NCI-H1417 (cell line): ENCODE measurements at regions not wholly inside any gene's neighbourhood (a gene's known extent, or its start where the extent isn't known, plus 50 kb on each side); places are given as distances from the start of the nearest gene placed in this dataset.

ENCODE experiments used
- DNase-seq, 3 experiments: peaks; one replicate each; lab custom pipeline; 2025; lab: John Stamatoyannopoulos, UW

GRCh38 chr10:4775808-4776207, 50.2 kb upstream of the AKR1E2 start:
- no peak for DNase-seq

GRCh38 chr10:4772202-4772570, 53.8 kb upstream of the AKR1E2 start:
- DNase-seq, result no peak

DNA sequence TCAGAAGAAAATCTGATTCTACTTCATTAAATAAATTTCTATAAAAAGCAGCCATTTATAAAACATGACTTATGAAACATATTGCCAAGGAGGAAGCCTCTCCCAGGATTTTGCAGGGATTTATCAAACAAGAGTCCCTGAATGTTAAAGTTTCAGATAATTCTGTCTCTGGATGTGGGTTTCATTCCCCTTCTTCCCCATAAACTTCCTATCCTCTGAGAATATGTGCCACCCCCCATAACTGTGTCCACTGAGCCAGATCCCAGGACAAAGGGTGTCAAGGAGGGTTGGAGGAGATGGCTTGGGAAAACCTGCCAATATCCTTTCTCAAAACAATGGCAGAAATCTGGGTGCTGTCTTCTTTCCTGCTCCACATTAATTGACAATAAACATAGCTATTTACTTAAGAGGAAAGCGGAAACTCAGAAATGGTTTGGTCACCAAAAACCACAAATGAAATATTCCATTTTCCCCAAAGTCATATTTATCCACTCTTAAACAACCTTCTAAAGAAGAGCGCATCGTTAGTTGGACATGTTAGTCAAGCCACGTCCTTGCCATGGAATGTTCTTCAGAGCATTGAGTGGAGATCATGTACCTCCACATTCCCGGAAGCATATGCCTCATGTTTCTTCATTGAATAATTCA, 54.3 kb upstream of the AKR1E2 start:
- no peak for DNase-seq

DNA sequence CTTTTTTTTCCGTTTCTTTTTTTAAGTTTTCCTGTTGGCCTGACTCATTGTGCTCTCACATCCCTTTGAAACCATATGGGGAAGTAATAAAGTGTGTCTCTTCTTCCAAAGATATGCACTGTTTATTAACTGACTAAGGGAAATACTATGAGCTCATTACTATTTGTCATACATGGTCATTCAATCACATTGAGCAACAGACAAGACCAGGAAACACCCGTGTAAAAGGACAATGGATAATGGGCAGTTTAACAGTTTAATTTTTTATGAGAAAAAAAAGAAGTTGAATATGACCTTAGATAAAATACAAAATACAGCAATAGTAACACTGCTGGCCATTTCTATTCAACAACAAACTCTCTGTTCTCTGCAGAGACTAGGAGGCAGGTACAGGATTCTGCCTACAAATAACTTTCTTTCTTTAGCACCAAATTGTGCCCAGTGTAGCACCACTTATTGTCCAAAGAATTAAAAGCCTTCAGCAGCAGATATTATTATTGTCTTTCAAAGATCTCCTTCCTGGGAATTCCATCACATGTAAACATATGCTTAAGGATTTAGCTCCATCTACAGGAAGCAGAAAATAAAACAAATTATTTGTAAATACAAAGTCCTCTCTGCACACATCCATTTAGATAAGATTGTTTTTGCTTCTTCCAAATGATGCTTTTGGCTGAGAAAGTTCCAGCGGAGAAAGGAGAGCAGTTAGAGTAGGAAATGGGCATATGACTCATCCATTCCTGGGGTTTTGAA, 55.0 kb upstream of the AKR1E2 start:
- DNase-seq, result peak in 1 of 3 experiments; percentile 30

DNA sequence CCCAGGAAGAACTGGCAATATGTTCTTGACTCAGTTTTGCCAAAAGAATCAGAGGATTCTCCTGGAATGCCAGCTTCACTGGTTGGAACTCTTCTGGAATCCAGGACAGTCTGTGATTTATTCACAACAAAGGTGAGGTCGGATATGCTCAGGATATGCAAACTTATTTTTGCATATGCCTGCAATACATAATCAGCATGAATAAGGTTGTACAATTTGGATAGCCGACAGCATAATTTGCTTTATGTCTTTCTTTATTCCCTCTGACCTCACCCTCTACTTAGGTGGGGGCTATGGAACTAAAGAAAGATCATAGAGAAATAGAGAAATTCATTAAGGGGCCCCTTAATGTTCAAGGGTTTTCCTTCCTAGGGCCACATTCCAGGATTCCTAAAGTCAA, 57.6 kb upstream of the AKR1E2 start:
- no peak for DNase-seq

- DNase-seq, result peak in 2 of 3 experiments; percentile 17 to 45
Observed at GRCh38 chr10:4767033-4767814, 58.8 kb upstream of the AKR1E2 start.

GRCh38 chr10:4766454-4766853, 59.6 kb upstream of the AKR1E2 start:
- peak in 1 of 3 experiments; percentile 15 for DNase-seq

GRCh38 chr10:4765428-4765827, 60.6 kb upstream of the AKR1E2 start:
- DNase-seq, result peak in 1 of 3 experiments; percentile 1

DNA sequence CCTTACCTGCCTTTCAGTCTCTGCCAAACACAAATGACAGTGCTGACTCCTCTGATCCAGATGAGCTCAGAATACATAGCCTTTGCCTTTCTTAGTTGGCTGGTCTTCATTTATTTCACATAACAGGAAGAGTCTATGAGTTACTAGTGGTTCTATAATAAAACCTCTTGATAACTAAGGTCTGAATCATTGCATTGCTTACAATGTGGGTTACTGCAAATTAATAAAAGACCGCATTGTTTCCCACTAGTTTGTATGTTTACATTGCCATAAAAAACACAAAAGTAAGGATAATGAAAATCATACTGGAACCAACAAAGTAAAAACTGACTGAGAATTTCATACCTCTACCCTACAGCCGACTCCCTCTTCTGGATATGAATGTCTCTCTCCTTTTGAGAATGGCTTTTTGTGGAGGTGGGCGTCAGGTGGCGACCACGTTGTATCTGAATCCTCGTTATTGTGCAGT, 62.0 kb upstream of the AKR1E2 start:
- DNase-seq, result no peak

GRCh38 chr10:4763513-4763912, 62.5 kb upstream of the AKR1E2 start:
- no peak for DNase-seq

GRCh38 chr10:4758256-4758655, 67.8 kb upstream of the AKR1E2 start:
- no peak for DNase-seq

DNA sequence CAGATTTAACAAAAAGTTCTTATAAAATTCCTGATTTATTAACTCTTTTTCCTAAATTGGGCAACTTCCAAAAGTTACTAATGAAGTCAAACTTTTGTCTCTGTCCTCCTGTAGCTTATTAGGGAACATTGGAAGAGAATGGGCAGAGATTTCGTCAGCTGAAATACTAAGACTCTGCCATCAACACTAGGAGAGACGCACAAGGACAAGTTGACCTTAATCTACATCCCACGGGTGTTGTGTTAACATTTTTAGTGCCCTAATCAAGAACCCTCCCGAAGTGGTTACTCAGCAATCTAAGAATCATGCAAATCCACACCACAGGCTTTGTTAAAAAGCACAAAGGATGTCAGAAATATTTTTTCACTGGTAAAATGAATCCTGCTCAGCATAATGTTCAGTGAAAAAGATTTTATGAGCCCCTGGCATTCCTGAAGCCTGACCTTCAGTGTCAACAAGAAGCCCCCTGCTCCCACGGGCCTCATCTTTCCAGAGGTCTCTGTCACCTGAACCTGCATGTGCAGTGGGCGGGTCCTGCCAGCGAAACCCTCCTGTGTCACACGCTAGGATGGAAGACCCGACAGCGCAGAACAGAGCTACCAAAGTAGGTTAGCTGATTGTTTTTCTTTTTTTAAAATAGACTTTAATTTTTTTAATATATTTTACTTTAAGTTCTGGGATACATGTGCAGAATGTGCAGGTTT, 70.6 kb upstream of the AKR1E2 start:
- no peak for DNase-seq

- no peak for DNase-seq
Observed at GRCh38 chr10:4754143-4754542, 71.9 kb upstream of the AKR1E2 start.

DNA sequence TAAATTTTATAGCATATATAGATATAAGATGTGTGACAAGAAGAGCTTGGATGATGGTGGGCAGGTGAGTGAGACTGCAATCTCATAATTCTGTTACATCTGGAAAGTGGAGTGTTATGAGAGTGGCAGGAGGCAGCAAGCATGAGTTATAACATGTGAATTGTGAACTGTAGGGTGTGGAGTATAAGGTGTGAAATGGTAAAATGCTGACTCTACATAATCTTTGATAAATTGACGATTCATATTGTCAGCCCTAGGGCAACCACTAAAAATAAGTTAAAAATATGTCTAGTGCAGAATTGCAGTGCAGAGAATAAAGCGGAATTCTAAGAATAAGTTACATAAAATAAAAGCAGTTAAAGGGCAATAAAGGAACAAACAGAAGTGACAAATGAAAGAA, 74.8 kb upstream of the AKR1E2 start:
- DNase-seq, result no peak

- DNase-seq, result no peak
Observed at GRCh38 chr10:4749271-4749574, 76.8 kb upstream of the AKR1E2 start.

- DNase-seq, result no peak
Observed at GRCh38 chr10:4748491-4749270, 77.3 kb upstream of the AKR1E2 start.

DNA sequence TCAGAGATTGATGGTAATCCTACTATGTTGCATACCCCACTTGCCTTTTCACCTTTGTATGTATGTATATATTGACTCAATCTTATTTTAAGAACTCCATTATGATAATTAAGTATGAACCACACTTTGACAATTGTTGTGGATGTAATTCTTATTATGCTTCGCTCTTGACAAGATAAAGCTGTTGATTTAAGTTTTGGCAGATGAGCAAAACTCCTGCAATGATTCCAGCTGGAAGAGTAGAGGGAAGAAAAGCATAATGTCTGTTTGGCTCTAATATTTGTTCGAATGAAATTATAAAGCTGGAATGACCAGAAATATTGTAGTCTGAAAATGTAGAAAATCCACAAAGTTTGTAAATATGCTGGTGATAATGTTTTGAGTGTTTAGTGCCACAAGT, 83.8 kb upstream of the AKR1E2 start:
- DNase-seq, result no peak

- DNase-seq, result no peak
Observed at GRCh38 chr10:4740471-4740870, 85.5 kb upstream of the AKR1E2 start.

DNA sequence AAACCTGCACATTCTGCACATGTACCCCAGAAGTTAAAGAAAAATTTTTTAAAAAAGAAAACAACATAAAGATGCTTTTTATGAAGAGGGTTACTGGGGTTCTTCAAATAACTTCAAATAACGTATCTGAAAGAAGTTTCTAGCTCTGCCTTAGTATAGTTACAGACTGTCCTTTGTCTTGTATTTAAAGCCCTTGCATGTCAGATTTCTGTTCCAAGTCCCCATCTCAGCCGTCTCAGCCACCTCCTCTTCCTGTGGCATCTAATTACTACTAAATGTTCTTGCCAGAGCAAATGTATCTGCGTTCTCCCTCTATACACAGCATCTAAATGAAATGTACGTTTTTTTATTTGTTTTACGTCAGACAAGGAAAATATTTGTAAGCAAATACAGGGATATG, 89.4 kb upstream of the AKR1E2 start:
- DNase-seq, result no peak

DNA sequence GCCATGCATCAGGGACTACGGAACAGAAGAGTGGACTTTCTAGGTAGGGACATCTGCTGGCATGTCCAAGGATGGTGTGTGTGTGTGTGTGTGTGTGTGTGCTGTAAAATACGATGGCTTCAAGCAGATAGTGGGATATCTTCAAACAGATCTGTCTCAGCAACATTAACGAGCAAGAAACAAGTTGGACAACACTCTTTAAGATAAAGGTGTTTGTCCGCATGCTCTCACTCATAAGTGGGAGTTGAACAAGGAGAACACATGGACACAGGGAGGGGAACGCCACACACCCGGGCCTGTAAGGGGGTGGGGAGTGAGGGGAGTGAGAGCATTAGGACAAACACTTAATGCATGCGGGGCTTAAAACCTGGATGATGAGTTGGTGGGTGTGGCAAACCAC, 89.8 kb upstream of the AKR1E2 start:
- DNase-seq, result no peak

DNA sequence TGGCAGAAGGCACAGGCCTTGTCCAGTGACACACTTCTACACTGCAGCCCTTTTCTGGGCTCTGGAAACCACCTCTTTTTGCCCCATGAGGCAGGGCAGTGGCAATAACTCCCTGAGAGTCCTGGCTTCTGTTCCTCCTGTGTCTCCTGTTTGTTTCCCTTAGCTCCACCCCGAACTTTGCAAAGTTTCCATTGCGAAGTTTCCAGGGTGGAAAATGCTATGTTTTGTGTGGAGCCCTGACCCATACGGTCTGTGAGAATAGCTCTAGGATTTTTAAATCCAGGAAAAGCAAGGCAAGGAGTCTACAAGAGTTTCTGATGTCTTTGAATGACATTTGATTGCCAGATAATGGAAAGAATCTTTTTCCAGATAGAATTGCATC, 92.2 kb upstream of the AKR1E2 start:
- no peak for DNase-seq
